SK-N-SH (cell line): ENCODE measurements at regions not wholly inside any gene's neighbourhood (a gene's known extent, or its start where the extent isn't known, plus 50 kb on each side); places are given as distances from the start of the nearest gene placed in this dataset.

Experiments used
- CHD2 ChIP-seq: fragments of 150-350 bp; IDR thresholded peaks from 2 replicates; pipeline ENCODE4 v1.6.1; 2018; ENCODE audit warnings: low read length; ENCODE audit not compliant: partially characterized antibody
- CTCF ChIP-seq: fragments of 200-600 bp; sonication (generic); IDR thresholded peaks from 2 replicates; pipeline ENCODE4 v1.6.1; 2017; ENCODE audit warnings: antibody characterized with exemption, mild to moderate bottlenecking, moderate library complexity
- EP300 ChIP-seq, 2 experiments: IDR thresholded peaks; 2 replicates each; pipeline versions ENCODE4 v1.4.0 to v1.6.1; 2012; ENCODE audit warnings: borderline replicate concordance in 1 of 2, low read depth in 1 of 2, low read length in 1 of 2
- EZH2phosphoT487 ChIP-seq: fragments of 200-600 bp; sonication (generic); IDR thresholded peaks from 2 replicates; pipeline ENCODE4 v1.6.1; 2017; ENCODE audit warnings: low read depth, mixed run types, mild to moderate bottlenecking, antibody characterized with exemption, moderate library complexity, borderline replicate concordance
- MXI1 ChIP-seq: IDR thresholded peaks from 2 replicates; pipeline ENCODE4 v1.6.1; 2012; ENCODE audit warnings: mild to moderate bottlenecking, low read depth, low read length, improper control_type of control experiment
- NFIC ChIP-seq: IDR thresholded peaks from 2 replicates; pipeline ENCODE4 v1.4.0; 2012; ENCODE audit warnings: borderline replicate concordance
- POLR2AphosphoS5 ChIP-seq: IDR thresholded peaks from 2 replicates; pipeline ENCODE4 v1.6.1; 2012; ENCODE audit warnings: low read depth, low read length
- RAD21 ChIP-seq: IDR thresholded peaks from 2 replicates; pipeline ENCODE4 v1.6.1; 2012; ENCODE audit warnings: mild to moderate bottlenecking, low read length
- SIN3A ChIP-seq: IDR thresholded peaks from 2 replicates; pipeline ENCODE4 v1.6.1; 2012; ENCODE audit warnings: low read depth, mild to moderate bottlenecking, low read length, moderate library complexity, borderline replicate concordance
- TCF12 ChIP-seq: IDR thresholded peaks from 2 replicates; pipeline ENCODE4 v1.4.0; 2012
- YY1 ChIP-seq: IDR thresholded peaks from 2 replicates; pipeline ENCODE4 v1.4.0; 2012; ENCODE audit warnings: low read depth, mild to moderate bottlenecking
- TF ChIP-seq, protein P1 (sequence below): fragments of 150-350 bp; IDR thresholded peaks from 2 replicates; pipeline ENCODE4 v1.6.1; 2017; ENCODE audit warnings: antibody characterized with exemption, low read length, low read depth, borderline replicate concordance
- TF ChIP-seq, protein P2 (sequence below): IDR thresholded peaks from 2 replicates; pipeline ENCODE4 v1.6.1; 2012; ENCODE audit warnings: mild to moderate bottlenecking, low read depth, low read length, moderate library complexity

DNA sequence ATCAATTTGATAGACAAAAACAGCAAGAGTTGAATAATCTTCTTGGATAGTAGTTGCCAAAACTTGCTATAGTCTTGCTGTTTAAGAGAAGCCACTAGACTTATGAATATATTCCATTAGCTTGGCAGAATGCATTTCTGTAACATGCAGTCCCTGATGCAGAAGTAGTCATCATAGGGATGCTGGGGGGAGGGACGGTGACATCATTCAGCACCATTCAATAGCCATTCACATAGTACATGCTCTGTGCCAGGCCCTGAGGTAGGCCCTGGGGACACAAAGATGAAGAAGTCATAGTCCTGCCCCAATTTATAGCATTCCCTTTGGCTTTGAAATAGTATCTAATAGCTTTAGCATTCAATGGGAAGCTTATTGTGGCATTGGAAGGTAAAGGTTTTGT lies 185.5 kb upstream of the AFF2 start:
- TF ChIP-seq CTCF: no peak
- no peak for TF ChIP-seq SIN3A
- no peak for TF ChIP-seq NFIC
- TF ChIP-seq EZH2phosphoT487: no peak
- TF ChIP-seq MXI1: no peak
- TF ChIP-seq, protein P1, sequence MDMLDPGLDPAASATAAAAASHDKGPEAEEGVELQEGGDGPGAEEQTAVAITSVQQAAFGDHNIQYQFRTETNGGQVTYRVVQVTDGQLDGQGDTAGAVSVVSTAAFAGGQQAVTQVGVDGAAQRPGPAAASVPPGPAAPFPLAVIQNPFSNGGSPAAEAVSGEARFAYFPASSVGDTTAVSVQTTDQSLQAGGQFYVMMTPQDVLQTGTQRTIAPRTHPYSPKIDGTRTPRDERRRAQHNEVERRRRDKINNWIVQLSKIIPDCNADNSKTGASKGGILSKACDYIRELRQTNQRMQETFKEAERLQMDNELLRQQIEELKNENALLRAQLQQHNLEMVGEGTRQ: no peak
- TF ChIP-seq YY1: no peak
- TF ChIP-seq, protein P2, sequence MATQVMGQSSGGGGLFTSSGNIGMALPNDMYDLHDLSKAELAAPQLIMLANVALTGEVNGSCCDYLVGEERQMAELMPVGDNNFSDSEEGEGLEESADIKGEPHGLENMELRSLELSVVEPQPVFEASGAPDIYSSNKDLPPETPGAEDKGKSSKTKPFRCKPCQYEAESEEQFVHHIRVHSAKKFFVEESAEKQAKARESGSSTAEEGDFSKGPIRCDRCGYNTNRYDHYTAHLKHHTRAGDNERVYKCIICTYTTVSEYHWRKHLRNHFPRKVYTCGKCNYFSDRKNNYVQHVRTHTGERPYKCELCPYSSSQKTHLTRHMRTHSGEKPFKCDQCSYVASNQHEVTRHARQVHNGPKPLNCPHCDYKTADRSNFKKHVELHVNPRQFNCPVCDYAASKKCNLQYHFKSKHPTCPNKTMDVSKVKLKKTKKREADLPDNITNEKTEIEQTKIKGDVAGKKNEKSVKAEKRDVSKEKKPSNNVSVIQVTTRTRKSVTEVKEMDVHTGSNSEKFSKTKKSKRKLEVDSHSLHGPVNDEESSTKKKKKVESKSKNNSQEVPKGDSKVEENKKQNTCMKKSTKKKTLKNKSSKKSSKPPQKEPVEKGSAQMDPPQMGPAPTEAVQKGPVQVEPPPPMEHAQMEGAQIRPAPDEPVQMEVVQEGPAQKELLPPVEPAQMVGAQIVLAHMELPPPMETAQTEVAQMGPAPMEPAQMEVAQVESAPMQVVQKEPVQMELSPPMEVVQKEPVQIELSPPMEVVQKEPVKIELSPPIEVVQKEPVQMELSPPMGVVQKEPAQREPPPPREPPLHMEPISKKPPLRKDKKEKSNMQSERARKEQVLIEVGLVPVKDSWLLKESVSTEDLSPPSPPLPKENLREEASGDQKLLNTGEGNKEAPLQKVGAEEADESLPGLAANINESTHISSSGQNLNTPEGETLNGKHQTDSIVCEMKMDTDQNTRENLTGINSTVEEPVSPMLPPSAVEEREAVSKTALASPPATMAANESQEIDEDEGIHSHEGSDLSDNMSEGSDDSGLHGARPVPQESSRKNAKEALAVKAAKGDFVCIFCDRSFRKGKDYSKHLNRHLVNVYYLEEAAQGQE: no peak
- TF ChIP-seq POLR2AphosphoS5: no peak
- no peak for TF ChIP-seq RAD21
- no peak for TF ChIP-seq CHD2
- no peak for TF ChIP-seq TCF12
- no peak for TF ChIP-seq EP300 (IDR thresholded peaks at IDR 0.05; ENCODE audit: borderline replicate concordance in 1 of 2, low read depth in 1 of 2, low read length in 1 of 2)
